Upper lobe of left lung (tissue), 4 donors: ENCODE measurements at regions not wholly inside any gene's neighbourhood (a gene's known extent, or its start where the extent isn't known, plus 50 kb on each side); places are given as distances from the start of the nearest gene placed in this dataset.

Experiments used
- POLR2A ChIP-seq, 4 donors: fragments of 450-650 bp; IDR thresholded peaks; one replicate each; pipeline ENCODE4 v1.5.1; 2016 to 2017; ENCODE audit warnings: antibody characterized with exemption in 4 of 4, mild to moderate bottlenecking in 2 of 4
- TF ChIP-seq, protein P1 (sequence below), 6 experiments: fragments of 450-650 bp in 4 of 6; fragments of 200-600 bp in 2 of 6; sonication (generic) in 2 of 6; IDR thresholded peaks; one replicate each; pipeline ENCODE4 v1.5.1; 2016 to 2019; ENCODE audit warnings: antibody characterized with exemption in 6 of 6

DNA sequence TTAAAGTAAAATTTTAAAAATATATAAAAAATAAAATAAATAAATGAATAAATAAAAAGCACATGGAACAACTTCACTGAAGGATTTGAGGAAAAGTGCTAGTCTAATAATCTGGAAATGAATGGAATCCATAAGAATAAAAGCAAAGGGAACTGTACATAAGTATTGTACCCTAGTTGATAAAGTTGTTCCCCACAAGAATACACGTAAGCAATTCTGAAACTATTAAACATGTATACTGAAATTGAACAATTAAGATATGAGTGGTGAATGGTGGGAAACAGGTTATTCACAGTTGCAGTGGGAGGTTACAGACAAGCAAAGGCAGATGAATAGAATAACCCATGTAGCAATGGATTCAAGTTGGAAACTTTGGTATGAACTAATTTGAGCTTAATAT is 853.2 kb upstream of the SOX9 start:
- TF ChIP-seq POLR2A (IDR thresholded peaks at IDR 0.05) = no peak
- TF ChIP-seq, protein P1, sequence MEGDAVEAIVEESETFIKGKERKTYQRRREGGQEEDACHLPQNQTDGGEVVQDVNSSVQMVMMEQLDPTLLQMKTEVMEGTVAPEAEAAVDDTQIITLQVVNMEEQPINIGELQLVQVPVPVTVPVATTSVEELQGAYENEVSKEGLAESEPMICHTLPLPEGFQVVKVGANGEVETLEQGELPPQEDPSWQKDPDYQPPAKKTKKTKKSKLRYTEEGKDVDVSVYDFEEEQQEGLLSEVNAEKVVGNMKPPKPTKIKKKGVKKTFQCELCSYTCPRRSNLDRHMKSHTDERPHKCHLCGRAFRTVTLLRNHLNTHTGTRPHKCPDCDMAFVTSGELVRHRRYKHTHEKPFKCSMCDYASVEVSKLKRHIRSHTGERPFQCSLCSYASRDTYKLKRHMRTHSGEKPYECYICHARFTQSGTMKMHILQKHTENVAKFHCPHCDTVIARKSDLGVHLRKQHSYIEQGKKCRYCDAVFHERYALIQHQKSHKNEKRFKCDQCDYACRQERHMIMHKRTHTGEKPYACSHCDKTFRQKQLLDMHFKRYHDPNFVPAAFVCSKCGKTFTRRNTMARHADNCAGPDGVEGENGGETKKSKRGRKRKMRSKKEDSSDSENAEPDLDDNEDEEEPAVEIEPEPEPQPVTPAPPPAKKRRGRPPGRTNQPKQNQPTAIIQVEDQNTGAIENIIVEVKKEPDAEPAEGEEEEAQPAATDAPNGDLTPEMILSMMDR (IDR thresholded peaks at IDR 0.05) = no peak
